Panc1 (cell line): ENCODE measurements at regions not wholly inside any gene's neighbourhood (a gene's known extent, or its start where the extent isn't known, plus 50 kb on each side); places are given as distances from the start of the nearest gene placed in this dataset.

ENCODE experiments used
- ATAC-seq: fragments of 200-7000 bp; cut with Tn5 transposase; 2 replicates; pipeline ENCODE4 v1.9.1; 2020; ENCODE audit warnings: mild to moderate bottlenecking, moderate library complexity
- BruUV-seq: library from RNA; stranded (reverse); fragments of 400-500 nt; replicated peaks from 2 replicates; lab custom pipeline; 2021; lab: Mats Ljungman, UMichigan
- CTCF ChIA-PET: fragments of 300-600 bp; sonication (Branson Sonifier 250); formaldehyde crosslinking; loops from one replicate; lab custom pipeline; 2022; ENCODE audit warnings: antibody characterized with exemption; lab: Charles Lee
- POLR2A ChIA-PET: fragments of 300-600 bp; sonication (Branson Sonifier 250); formaldehyde crosslinking; loops from one replicate; lab custom pipeline; 2022; ENCODE audit warnings: antibody characterized with exemption; lab: Charles Lee
- DNase-seq: peaks from one replicate; pipeline ENCODE4 v3.0.0-alpha.2; 2010; ENCODE audit warnings: low read depth, low spot score
- H3K27ac ChIP-seq: 2 replicates; pipeline ENCODE4 v1.5.1; 2011; ENCODE audit warnings: mild to moderate bottlenecking, low read length, inconsistent platforms
- H3K27me3 ChIP-seq: fragments of 200-500 bp; sonication (Bioruptor generic); 2 replicates; pipeline ENCODE4 v1.6.0; 2014; ENCODE audit warnings: low read length, inconsistent platforms; ENCODE audit not compliant: control insufficient read depth, insufficient read depth
- H3K36me3 ChIP-seq: fragments of 200-500 bp; sonication (Bioruptor generic); 2 replicates; pipeline ENCODE4 v1.5.1; 2014; ENCODE audit warnings: inconsistent platforms, mild to moderate bottlenecking, low read length, moderate library complexity; ENCODE audit not compliant: control insufficient read depth, insufficient read depth
- H3K4me1 ChIP-seq: 2 replicates; pipeline ENCODE4 v1.5.1; 2011; ENCODE audit warnings: inconsistent platforms, mild to moderate bottlenecking, low read length, moderate library complexity; ENCODE audit not compliant: control insufficient read depth, insufficient read depth
- H3K4me3 ChIP-seq, 2 experiments: 2 replicates each; pipeline ENCODE4 v1.5.1; 2011 to 2012; ENCODE audit warnings: low read depth in 2 of 2, low read length in 2 of 2, mild to moderate bottlenecking in 2 of 2, inconsistent platforms in 1 of 2, moderate library complexity in 1 of 2
- H3K9me3 ChIP-seq: fragments of 200-500 bp; sonication (Bioruptor generic); 2 replicates; pipeline ENCODE4 v1.5.1; 2014; ENCODE audit warnings: low read depth, mild to moderate bottlenecking, inconsistent platforms, low read length, moderate library complexity; ENCODE audit not compliant: control insufficient read depth, insufficient read depth
- POLR2AphosphoS5 ChIP-seq: IDR thresholded peaks from 2 replicates; pipeline ENCODE4 v1.6.1; 2012; ENCODE audit warnings: mild to moderate bottlenecking, low read depth, low read length, moderate library complexity
- SIN3A ChIP-seq: IDR thresholded peaks from 2 replicates; pipeline ENCODE4 v1.6.1; 2012; ENCODE audit warnings: low read depth, mild to moderate bottlenecking, low read length, moderate library complexity, borderline replicate concordance; ENCODE audit not compliant: insufficient read depth
- TCF7L2 ChIP-seq: IDR thresholded peaks from 2 replicates; pipeline ENCODE4 v1.6.1; 2011; ENCODE audit warnings: mild to moderate bottlenecking, low read depth, low read length, inconsistent platforms
- in situ Hi-C: cut with HindIII; loops from 2 replicates; pipeline ENCODE4 v1.10.0; 2016; ENCODE audit warnings: low sequenced_read_pairs, low pct_unique_long_range_greater_than_20kb
- intact Hi-C: fragments of 100-400 bp; cut with micrococcal nuclease; formaldehyde crosslinking; loops from one replicate; pipeline ENCODE4 v1.10.0; 2022; ENCODE audit not compliant: unreplicated experiment
- TF ChIP-seq, protein P1 (sequence below): fragments of 450-650 bp; IDR thresholded peaks from 2 replicates; pipeline ENCODE4 v1.5.1; 2017; ENCODE audit warnings: mild to moderate bottlenecking
- TF ChIP-seq, protein P2 (sequence below), 2 experiments: IDR thresholded peaks; 2 replicates each; pipeline ENCODE4 v1.6.1; 2011 to 2012; ENCODE audit warnings: low read depth in 2 of 2, control low read depth in 1 of 2, low read length in 1 of 2, mild to moderate bottlenecking in 1 of 2, moderate library complexity in 1 of 2; ENCODE audit not compliant: insufficient read depth in 1 of 2

DNA sequence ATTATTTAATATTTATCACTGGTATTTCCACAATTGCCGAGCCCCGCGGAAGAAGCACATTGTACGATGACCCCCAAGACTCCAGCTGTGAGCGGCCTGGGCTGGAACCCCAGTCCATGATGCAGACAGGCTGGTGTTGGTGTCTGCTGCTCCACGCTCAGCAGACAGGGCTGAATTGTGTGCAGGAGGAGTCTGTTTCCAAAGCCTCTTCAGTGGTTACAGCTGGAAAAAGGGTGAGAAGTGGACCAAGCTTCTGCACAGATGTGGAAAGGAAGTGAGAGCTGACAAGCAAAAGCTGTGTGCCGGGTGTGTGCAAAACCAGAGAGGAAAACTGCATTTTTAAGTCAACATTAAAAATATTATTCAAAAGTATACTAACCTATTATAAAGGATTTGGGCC lies 500.4 kb downstream of the GALR1 start:
- intact Hi-C loops (no loop called here), in situ Hi-C loops (no loop called here)
- H3K27me3 ChIP-seq: peaks cover 16% of the 10 kb centered on the region
- POLR2A ChIA-PET: no interaction called here
- CTCF ChIA-PET: interaction anchor here (0.6 kb wide), 1 partner anchor 240 kb away, joined by 3 read pairs; no protein-coding TSS in a partner anchor
- no peak overlapping the region for H3K27ac ChIP-seq
- no peak overlapping the region for H3K4me3 ChIP-seq
- no peaks in the 10 kb centered on the region for H3K4me1 ChIP-seq
- BruUV-seq: no TSS peak
- TF ChIP-seq, protein P1, sequence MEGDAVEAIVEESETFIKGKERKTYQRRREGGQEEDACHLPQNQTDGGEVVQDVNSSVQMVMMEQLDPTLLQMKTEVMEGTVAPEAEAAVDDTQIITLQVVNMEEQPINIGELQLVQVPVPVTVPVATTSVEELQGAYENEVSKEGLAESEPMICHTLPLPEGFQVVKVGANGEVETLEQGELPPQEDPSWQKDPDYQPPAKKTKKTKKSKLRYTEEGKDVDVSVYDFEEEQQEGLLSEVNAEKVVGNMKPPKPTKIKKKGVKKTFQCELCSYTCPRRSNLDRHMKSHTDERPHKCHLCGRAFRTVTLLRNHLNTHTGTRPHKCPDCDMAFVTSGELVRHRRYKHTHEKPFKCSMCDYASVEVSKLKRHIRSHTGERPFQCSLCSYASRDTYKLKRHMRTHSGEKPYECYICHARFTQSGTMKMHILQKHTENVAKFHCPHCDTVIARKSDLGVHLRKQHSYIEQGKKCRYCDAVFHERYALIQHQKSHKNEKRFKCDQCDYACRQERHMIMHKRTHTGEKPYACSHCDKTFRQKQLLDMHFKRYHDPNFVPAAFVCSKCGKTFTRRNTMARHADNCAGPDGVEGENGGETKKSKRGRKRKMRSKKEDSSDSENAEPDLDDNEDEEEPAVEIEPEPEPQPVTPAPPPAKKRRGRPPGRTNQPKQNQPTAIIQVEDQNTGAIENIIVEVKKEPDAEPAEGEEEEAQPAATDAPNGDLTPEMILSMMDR: no peak
- DNase-seq: no peak
- no peaks in the 10 kb centered on the region for H3K9me3 ChIP-seq
- ATAC-seq: no peak
- H3K36me3 ChIP-seq: no peaks in the 10 kb centered on the region

DNA sequence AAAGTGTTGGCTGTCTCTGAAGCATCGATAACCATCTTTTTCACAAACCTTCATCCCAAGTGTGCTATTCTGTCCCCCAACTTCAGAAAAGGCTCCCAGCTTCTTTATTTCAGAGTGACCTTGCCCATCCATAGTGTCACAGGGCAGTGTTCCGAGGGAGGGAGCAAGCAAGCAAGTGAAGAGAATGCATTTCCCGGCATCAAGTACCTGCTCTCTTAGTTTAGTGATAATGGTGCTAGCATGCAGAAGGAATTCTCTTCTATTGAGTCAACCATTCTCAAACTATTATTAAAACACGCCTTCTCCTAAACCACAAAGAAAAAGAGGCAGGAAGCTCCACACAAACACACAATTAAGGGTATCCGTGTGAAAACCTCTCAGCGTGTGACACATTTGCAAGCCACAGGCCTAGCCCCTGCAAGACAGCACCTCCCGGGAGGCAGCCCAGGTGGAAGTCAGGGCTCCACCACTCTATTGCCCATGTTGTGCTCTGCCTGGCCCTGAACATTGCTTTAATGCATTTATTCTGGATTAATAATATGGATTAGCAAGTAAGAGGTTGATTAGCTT lies 504.9 kb downstream of the GALR1 start:
- Histone ChIP-seq H3K27me3 (peaks cover 32% of the 10 kb centered on the region), H3K4me3 (no peak overlapping the region), H3K36me3 (no peaks in the 10 kb centered on the region), H3K9me3 (no peaks in the 10 kb centered on the region), H3K4me1 (no peaks in the 10 kb centered on the region), H3K27ac (no peak overlapping the region)
- CTCF ChIA-PET: no interaction called here
- DNase-seq (no peak), ATAC-seq (no peak)
- POLR2A ChIA-PET: no interaction called here
- intact Hi-C loops: loop anchor here (1.0 kb wide), 1 partner anchor 26 kb away; no protein-coding TSS in a partner anchor
- BruUV-seq: no TSS peak
- in situ Hi-C loops: no loop called here
- TF ChIP-seq SIN3A (no peak), POLR2AphosphoS5 (no peak), TCF7L2 (no peak)
- TF ChIP-seq, protein P2, sequence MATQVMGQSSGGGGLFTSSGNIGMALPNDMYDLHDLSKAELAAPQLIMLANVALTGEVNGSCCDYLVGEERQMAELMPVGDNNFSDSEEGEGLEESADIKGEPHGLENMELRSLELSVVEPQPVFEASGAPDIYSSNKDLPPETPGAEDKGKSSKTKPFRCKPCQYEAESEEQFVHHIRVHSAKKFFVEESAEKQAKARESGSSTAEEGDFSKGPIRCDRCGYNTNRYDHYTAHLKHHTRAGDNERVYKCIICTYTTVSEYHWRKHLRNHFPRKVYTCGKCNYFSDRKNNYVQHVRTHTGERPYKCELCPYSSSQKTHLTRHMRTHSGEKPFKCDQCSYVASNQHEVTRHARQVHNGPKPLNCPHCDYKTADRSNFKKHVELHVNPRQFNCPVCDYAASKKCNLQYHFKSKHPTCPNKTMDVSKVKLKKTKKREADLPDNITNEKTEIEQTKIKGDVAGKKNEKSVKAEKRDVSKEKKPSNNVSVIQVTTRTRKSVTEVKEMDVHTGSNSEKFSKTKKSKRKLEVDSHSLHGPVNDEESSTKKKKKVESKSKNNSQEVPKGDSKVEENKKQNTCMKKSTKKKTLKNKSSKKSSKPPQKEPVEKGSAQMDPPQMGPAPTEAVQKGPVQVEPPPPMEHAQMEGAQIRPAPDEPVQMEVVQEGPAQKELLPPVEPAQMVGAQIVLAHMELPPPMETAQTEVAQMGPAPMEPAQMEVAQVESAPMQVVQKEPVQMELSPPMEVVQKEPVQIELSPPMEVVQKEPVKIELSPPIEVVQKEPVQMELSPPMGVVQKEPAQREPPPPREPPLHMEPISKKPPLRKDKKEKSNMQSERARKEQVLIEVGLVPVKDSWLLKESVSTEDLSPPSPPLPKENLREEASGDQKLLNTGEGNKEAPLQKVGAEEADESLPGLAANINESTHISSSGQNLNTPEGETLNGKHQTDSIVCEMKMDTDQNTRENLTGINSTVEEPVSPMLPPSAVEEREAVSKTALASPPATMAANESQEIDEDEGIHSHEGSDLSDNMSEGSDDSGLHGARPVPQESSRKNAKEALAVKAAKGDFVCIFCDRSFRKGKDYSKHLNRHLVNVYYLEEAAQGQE (IDR thresholded peaks at IDR 0.05; ENCODE audit: insufficient read depth in 1 of 2, low read depth in 2 of 2, low read length in 1 of 2): no peak
- TF ChIP-seq, protein P1: no peak
